Progenitor cell of endocrine pancreas (in vitro differentiated cells): ENCODE measurements at regions not wholly inside any gene's neighbourhood (a gene's known extent, or its start where the extent isn't known, plus 50 kb on each side); places are given as distances from the start of the nearest gene placed in this dataset.

Experiments used
- DNase-seq: peaks from one replicate; pipeline ENCODE4 v3.0.0; 2021; ENCODE audit warnings: low spot score; ENCODE audit not compliant: unreplicated experiment
- H3K27ac Mint-ChIP-seq: 2 replicates; pipeline ENCODE4 v1.8.0; 2021; ENCODE audit warnings: mild to moderate bottlenecking, moderate library complexity, mixed read lengths
- H3K27me3 Mint-ChIP-seq: 2 replicates; pipeline ENCODE4 v1.8.0; 2021; ENCODE audit warnings: mixed read lengths
- H3K36me3 Mint-ChIP-seq: 2 replicates; pipeline ENCODE4 v1.8.0; 2022; ENCODE audit warnings: mixed read lengths; ENCODE audit not compliant: insufficient read depth
- H3K4me1 Mint-ChIP-seq: 2 replicates; pipeline ENCODE4 v1.8.0; 2021; ENCODE audit warnings: low read depth, mixed read lengths
- H3K4me3 Mint-ChIP-seq: 2 replicates; pipeline ENCODE4 v1.8.0; 2021; ENCODE audit warnings: low read depth, mild to moderate bottlenecking, moderate library complexity, mixed read lengths
- H3K9me3 Mint-ChIP-seq: 2 replicates; pipeline ENCODE4 v1.8.0; 2021; ENCODE audit warnings: low read depth, mixed read lengths
- CTCF ChIP-seq: fragments of 200-600 bp; sonication (generic); IDR thresholded peaks from one replicate; pipeline ENCODE4 v1.5.0; 2021; ENCODE audit warnings: antibody characterized with exemption, mild to moderate bottlenecking; ENCODE audit not compliant: unreplicated experiment

DNA sequence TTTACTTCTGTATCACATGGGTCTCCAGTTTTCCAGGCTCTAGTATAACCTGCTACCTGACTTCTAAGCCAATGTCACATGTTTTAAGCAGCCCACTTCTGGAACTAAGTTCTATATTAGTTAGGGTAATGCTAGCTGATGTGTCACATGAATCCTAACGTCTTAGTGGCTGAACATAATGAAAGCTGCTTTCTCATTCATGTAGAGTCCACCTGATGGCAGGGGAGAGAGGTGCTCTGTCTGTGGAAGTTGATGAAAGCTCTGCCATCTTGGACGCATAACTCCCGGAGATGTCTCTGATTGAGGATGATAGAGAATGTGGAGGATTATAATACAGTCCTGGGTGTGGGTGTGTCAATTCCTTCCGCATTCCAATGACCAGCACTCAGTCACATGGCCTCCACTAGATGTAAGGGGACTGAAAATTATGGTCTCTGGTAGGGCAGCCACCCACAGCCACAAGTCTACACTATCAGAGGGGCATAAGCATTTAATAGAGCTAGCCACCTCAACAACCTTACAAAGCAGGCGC lies 234.4 kb upstream of the CRY1 start:
- Mint-ChIP-seq H3K27me3 (peaks cover 54% of the 10 kb centered on the region), H3K36me3 (no peaks in the 10 kb centered on the region), H3K4me1 (no peaks in the 10 kb centered on the region), H3K9me3 (no peaks in the 10 kb centered on the region), H3K4me3 (no peak overlapping the region), H3K27ac (no peak overlapping the region)
- no peak for TF ChIP-seq CTCF
- no peak for DNase-seq

GRCh38 chr12:107328442-107329133 lies 235.2 kb upstream of the CRY1 start:
- H3K36me3 Mint-ChIP-seq = no peaks in the 10 kb centered on the region
- peaks cover 48% of the 10 kb centered on the region for H3K27me3 Mint-ChIP-seq
- no peaks in the 10 kb centered on the region for H3K9me3 Mint-ChIP-seq
- no peak overlapping the region for H3K4me3 Mint-ChIP-seq
- no peak overlapping the region for H3K27ac Mint-ChIP-seq
- H3K4me1 Mint-ChIP-seq = no peaks in the 10 kb centered on the region
- DNase-seq = no peak
- TF ChIP-seq CTCF = no peak

DNA sequence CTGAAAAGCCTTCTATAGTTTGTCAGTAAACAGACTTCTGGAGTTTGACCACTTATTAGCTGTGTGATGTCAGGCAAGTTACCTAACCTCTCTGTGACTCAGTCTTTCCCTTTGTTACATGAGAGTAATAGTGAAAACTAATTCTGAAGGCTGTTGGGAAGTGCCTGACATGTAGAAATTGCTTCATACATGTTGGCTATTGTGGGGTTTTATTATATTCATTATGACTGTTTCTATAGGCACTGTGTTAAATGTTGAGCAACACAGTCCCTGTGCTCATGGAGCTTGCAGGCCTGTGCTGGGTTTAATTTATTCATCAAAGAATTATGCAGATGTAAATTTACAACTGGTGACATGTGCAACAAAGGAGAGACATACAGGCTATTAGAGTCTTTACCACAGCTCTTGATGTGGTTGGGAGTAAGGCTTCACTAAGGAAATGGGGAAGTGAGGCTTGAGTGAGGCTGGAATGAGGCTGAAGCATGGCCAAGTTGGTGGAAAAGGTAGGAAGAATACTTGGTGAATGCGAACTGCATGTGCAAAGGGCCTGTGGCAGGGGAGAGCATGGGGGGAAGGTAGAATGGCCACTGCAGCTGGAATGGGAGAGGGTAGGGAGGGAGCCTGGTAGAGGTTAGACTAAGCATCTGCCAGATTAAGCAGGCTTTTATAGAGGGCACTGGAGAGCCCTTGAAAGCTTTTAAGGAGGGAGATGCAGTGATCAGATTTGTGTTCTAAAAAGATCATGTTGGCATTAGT lies 236.4 kb upstream of the CRY1 start:
- no peak overlapping the region for H3K27ac Mint-ChIP-seq
- no peaks in the 10 kb centered on the region for H3K4me1 Mint-ChIP-seq
- no peak overlapping the region for H3K4me3 Mint-ChIP-seq
- H3K36me3 Mint-ChIP-seq = no peaks in the 10 kb centered on the region
- no peaks in the 10 kb centered on the region for H3K9me3 Mint-ChIP-seq
- no peak for TF ChIP-seq CTCF
- DNase-seq = no peak
- H3K27me3 Mint-ChIP-seq = peaks cover 49% of the 10 kb centered on the region

GRCh38 chr12:107330831-107331431 lies 237.6 kb upstream of the CRY1 start:
- no peak for DNase-seq
- TF ChIP-seq CTCF = no peak
- H3K9me3 Mint-ChIP-seq = no peaks in the 10 kb centered on the region
- no peaks in the 10 kb centered on the region for H3K36me3 Mint-ChIP-seq
- peaks cover 54% of the 10 kb centered on the region for H3K27me3 Mint-ChIP-seq
- no peak overlapping the region for H3K27ac Mint-ChIP-seq
- no peaks in the 10 kb centered on the region for H3K4me1 Mint-ChIP-seq
- H3K4me3 Mint-ChIP-seq = no peak overlapping the region

GRCh38 chr12:107331471-107331870 lies 238.1 kb upstream of the CRY1 start:
- no peak overlapping the region for H3K27ac Mint-ChIP-seq
- no peak overlapping the region for H3K4me3 Mint-ChIP-seq
- peaks cover 55% of the 10 kb centered on the region for H3K27me3 Mint-ChIP-seq
- no peaks in the 10 kb centered on the region for H3K36me3 Mint-ChIP-seq
- H3K4me1 Mint-ChIP-seq = no peaks in the 10 kb centered on the region
- TF ChIP-seq CTCF = no peak
- DNase-seq = no peak
- no peaks in the 10 kb centered on the region for H3K9me3 Mint-ChIP-seq
